Endodermal cell (in vitro differentiated cells): ENCODE measurements at regions not wholly inside any gene's neighbourhood (a gene's known extent, or its start where the extent isn't known, plus 50 kb on each side); places are given as distances from the start of the nearest gene placed in this dataset.
A peak's percentile ranks its signal among the peaks of the same experiment; 100 is the strongest.

Experiments
- DNase-seq: peaks from one replicate; pipeline ENCODE4 v3.0.0-alpha.2; 2017
- H3K27ac ChIP-seq: 2 replicates; pipeline ENCODE4 v1.5.1; 2013; ENCODE audit warnings: mild to moderate bottlenecking, low read depth, low read length, moderate library complexity
- H3K27me3 ChIP-seq: 2 replicates; pipeline ENCODE4 v1.6.1; 2013; ENCODE audit warnings: mild to moderate bottlenecking, low read length, moderate library complexity; ENCODE audit not compliant: insufficient read depth, control insufficient read depth, poor library complexity, severe bottlenecking
- H3K36me3 ChIP-seq: 2 replicates; pipeline ENCODE4 v1.7.0; 2013; ENCODE audit warnings: mild to moderate bottlenecking, low read length, moderate library complexity; ENCODE audit not compliant: control insufficient read depth, insufficient read depth
- H3K4me1 ChIP-seq: one replicate; pipeline ENCODE4 v1.7.0; 2013; ENCODE audit warnings: low read length; ENCODE audit not compliant: control insufficient read depth, insufficient read depth
- H3K4me3 ChIP-seq: 2 replicates; pipeline ENCODE4 v1.5.1; 2013; ENCODE audit warnings: mild to moderate bottlenecking, low read length, moderate library complexity
- H3K9ac ChIP-seq: 2 replicates; pipeline ENCODE4 v1.6.1; 2013; ENCODE audit warnings: mild to moderate bottlenecking, low read length, moderate library complexity; ENCODE audit not compliant: poor library complexity, severe bottlenecking; ENCODE audit errors: extremely low read depth
- H3K9me3 ChIP-seq: 2 replicates; pipeline ENCODE4 v1.6.1; 2013; ENCODE audit warnings: mild to moderate bottlenecking, low read length, moderate library complexity; ENCODE audit not compliant: control insufficient read depth
- H3K27ac Mint-ChIP-seq: 2 replicates; pipeline ENCODE4 v1.8.0; 2020; ENCODE audit warnings: mixed read lengths
- H3K27me3 Mint-ChIP-seq: 2 replicates; pipeline ENCODE4 v1.8.0; 2021; ENCODE audit warnings: mild to moderate bottlenecking, mixed read lengths; ENCODE audit not compliant: insufficient read depth
- H3K36me3 Mint-ChIP-seq: 2 replicates; pipeline ENCODE4 v1.8.0; 2020; ENCODE audit warnings: low read depth, mixed read lengths
- H3K4me1 Mint-ChIP-seq: 2 replicates; pipeline ENCODE4 v1.8.0; 2020; ENCODE audit warnings: mixed read lengths
- H3K4me3 Mint-ChIP-seq: 2 replicates; pipeline ENCODE4 v1.8.0; 2020; ENCODE audit warnings: mild to moderate bottlenecking, moderate library complexity, mixed read lengths
- H3K9me3 Mint-ChIP-seq: 2 replicates; pipeline ENCODE4 v1.8.0; 2020; ENCODE audit warnings: mild to moderate bottlenecking, mixed read lengths
- whole genome bisulfite sequencing, 2 experiments: methylation state at CpG; one replicate each; pipeline versions ENCODE4 v1.1.5 to v1.1.7; 2013; ENCODE audit warnings: missing lambda C conversion rate in 2 of 2, mixed read lengths in 1 of 2; ENCODE audit not compliant: insufficient coverage in 1 of 2, insufficient read length in 1 of 2; 5-methylcytosine and 5-hydroxymethylcytosine counted together
- TF ChIP-seq, protein P1 (sequence below): fragments of 200-600 bp; sonication (generic); conservative IDR thresholded peaks from 2 replicates; pipeline ENCODE4 v1.5.0; 2021; ENCODE audit warnings: antibody characterized with exemption, mild to moderate bottlenecking

DNA sequence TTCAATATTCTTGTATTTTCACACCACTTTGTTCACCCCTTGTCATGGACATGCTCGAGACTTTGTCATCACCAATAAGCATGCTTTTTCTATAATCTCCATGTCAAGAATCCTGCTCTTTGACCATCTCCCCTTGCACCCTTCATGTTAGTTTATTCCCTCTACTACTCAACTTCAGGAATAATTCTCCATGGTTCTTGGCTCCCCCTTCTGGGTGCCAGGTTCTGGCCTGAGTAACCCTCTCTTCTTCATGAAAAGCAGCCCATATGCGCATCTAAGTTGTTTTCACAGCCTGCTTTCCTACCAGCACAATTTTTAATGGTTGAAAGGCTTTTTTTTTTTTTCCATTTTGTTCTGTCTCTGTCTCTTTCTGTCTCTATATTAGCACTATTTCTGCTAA lies 160.7 kb downstream of the LEPR start:
- TF ChIP-seq, protein P1, sequence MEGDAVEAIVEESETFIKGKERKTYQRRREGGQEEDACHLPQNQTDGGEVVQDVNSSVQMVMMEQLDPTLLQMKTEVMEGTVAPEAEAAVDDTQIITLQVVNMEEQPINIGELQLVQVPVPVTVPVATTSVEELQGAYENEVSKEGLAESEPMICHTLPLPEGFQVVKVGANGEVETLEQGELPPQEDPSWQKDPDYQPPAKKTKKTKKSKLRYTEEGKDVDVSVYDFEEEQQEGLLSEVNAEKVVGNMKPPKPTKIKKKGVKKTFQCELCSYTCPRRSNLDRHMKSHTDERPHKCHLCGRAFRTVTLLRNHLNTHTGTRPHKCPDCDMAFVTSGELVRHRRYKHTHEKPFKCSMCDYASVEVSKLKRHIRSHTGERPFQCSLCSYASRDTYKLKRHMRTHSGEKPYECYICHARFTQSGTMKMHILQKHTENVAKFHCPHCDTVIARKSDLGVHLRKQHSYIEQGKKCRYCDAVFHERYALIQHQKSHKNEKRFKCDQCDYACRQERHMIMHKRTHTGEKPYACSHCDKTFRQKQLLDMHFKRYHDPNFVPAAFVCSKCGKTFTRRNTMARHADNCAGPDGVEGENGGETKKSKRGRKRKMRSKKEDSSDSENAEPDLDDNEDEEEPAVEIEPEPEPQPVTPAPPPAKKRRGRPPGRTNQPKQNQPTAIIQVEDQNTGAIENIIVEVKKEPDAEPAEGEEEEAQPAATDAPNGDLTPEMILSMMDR = peak; percentile 55
- Histone ChIP-seq H3K27me3 (no peaks in the 10 kb centered on the region), H3K27ac (no peak overlapping the region), H3K9ac (no peak overlapping the region), H3K4me1 (no peaks in the 10 kb centered on the region), H3K36me3 (no peaks in the 10 kb centered on the region), H3K9me3 (peaks cover 14% of the 10 kb centered on the region), H3K4me3 (no peak overlapping the region)
- no peak overlapping the region for H3K27ac Mint-ChIP-seq
- H3K27me3 Mint-ChIP-seq = no peaks in the 10 kb centered on the region
- H3K9me3 Mint-ChIP-seq = peaks cover 7% of the 10 kb centered on the region
- WGBS, 2 experiments = 91 to 92% methylated on average over 1 to 2 of the region's 2 CpGs
- no peaks in the 10 kb centered on the region for H3K4me1 Mint-ChIP-seq
- no peak for DNase-seq
- no peak overlapping the region for H3K4me3 Mint-ChIP-seq
- H3K36me3 Mint-ChIP-seq = peaks cover 4% of the 10 kb centered on the region

GRCh38 chr1:65584399-65584798 lies 163.9 kb downstream of the LEPR start:
- no peaks in the 10 kb centered on the region for H3K4me1 ChIP-seq
- H3K4me3 ChIP-seq = no peak overlapping the region
- TF ChIP-seq, protein P1 = no peak
- 97 to 100% methylated on average over 1 to 2 of the region's 2 CpGs for WGBS, 2 experiments
- no peaks in the 10 kb centered on the region for H3K36me3 Mint-ChIP-seq
- no peaks in the 10 kb centered on the region for H3K36me3 ChIP-seq
- no peak overlapping the region for H3K4me3 Mint-ChIP-seq
- H3K27me3 ChIP-seq = no peaks in the 10 kb centered on the region
- H3K9ac ChIP-seq = no peak overlapping the region
- H3K27ac Mint-ChIP-seq = no peak overlapping the region
- H3K27me3 Mint-ChIP-seq = no peaks in the 10 kb centered on the region
- no peak overlapping the region for H3K27ac ChIP-seq
- H3K4me1 Mint-ChIP-seq = no peaks in the 10 kb centered on the region
- H3K9me3 Mint-ChIP-seq = peaks cover 3% of the 10 kb centered on the region
- no peak for DNase-seq
- H3K9me3 ChIP-seq = peaks cover 14% of the 10 kb centered on the region

GRCh38 chr1:65590279-65590678 lies 169.8 kb downstream of the LEPR start:
- TF ChIP-seq, protein P1 = no peak
- 100% methylated on average over 1 of the region's 2 CpGs; no CpG with 5 or more reads in 1 of the 2 experiments for WGBS, 2 experiments
- DNase-seq = no peak
- no peak overlapping the region for H3K27ac ChIP-seq
- Mint-ChIP-seq H3K36me3 (no peaks in the 10 kb centered on the region), H3K4me3 (no peak overlapping the region), H3K27ac (no peak overlapping the region), H3K4me1 (peaks cover 2% of the 10 kb centered on the region), H3K9me3 (no peaks in the 10 kb centered on the region), H3K27me3 (no peaks in the 10 kb centered on the region)
- no peaks in the 10 kb centered on the region for H3K9me3 ChIP-seq
- no peaks in the 10 kb centered on the region for H3K27me3 ChIP-seq
- H3K4me3 ChIP-seq = no peak overlapping the region
- H3K36me3 ChIP-seq = no peaks in the 10 kb centered on the region
- no peaks in the 10 kb centered on the region for H3K4me1 ChIP-seq
- no peak overlapping the region for H3K9ac ChIP-seq
